ENCODE measurements at regions not wholly inside any gene's neighbourhood (a gene's known extent, or its start where the extent isn't known, plus 50 kb on each side); places are given as distances from the start of the nearest gene placed in this dataset.
"Not testable (repeated sequence)": the region's sequence is repeated elsewhere in the genome, so short reads cannot be mapped to it uniquely, and the experiment has no call there.

DNA sequence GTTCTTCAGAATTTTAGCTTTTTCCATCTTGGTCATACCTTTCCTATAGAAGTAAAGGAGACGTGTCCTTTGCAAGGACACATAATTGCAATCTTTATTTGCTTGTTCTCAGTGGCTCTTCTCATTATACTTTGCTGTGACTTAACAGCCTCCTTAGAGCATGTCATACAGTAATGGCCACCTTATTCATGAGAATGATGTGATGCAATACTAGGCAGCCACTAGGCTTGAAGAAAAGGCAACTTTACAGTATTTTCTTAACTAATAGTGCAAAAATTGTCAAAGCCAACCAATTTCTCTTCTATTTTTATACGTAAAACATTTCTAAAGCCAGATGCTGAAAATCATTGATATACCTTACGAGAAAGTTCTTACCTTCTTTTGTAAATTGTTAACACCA lies 1296.8 kb upstream of the EYS start:
- no peak overlapping the region for H3K4me3 ChIP-seq (ENCODE audit: low read depth, low read length)
- TF ChIP-seq, protein P1, sequence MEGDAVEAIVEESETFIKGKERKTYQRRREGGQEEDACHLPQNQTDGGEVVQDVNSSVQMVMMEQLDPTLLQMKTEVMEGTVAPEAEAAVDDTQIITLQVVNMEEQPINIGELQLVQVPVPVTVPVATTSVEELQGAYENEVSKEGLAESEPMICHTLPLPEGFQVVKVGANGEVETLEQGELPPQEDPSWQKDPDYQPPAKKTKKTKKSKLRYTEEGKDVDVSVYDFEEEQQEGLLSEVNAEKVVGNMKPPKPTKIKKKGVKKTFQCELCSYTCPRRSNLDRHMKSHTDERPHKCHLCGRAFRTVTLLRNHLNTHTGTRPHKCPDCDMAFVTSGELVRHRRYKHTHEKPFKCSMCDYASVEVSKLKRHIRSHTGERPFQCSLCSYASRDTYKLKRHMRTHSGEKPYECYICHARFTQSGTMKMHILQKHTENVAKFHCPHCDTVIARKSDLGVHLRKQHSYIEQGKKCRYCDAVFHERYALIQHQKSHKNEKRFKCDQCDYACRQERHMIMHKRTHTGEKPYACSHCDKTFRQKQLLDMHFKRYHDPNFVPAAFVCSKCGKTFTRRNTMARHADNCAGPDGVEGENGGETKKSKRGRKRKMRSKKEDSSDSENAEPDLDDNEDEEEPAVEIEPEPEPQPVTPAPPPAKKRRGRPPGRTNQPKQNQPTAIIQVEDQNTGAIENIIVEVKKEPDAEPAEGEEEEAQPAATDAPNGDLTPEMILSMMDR (IDR thresholded peaks at IDR 0.05; ENCODE audit: insufficient read depth, low read depth, low read length): no peak
- no peaks in the 10 kb centered on the region for H3K27me3 ChIP-seq (ENCODE audit: control insufficient read depth, insufficient read depth, low read length)
- CTCF ChIA-PET: no interaction called here
- H3K36me3 ChIP-seq (ENCODE audit: control insufficient read depth, insufficient read depth, low read length): no peaks in the 10 kb centered on the region
- POLR2A ChIA-PET: no interaction called here
- no peak for DNase-seq (ENCODE audit: low read depth)

GRCh38 chr6:67000121-67000520 lies 1293.1 kb upstream of the EYS start:
- no peaks in the 10 kb centered on the region for H3K27me3 ChIP-seq (ENCODE audit: control insufficient read depth, insufficient read depth, low read length)
- no peaks in the 10 kb centered on the region for H3K36me3 ChIP-seq (ENCODE audit: control insufficient read depth, insufficient read depth, low read length)
- CTCF ChIA-PET: no interaction called here
- H3K4me3 ChIP-seq (ENCODE audit: low read depth, low read length): no peak overlapping the region
- no peak for DNase-seq (ENCODE audit: low read depth)
- POLR2A ChIA-PET: no interaction called here
- TF ChIP-seq, protein P1 (IDR thresholded peaks at IDR 0.05; ENCODE audit: insufficient read depth, low read depth, low read length): no peak

DNA sequence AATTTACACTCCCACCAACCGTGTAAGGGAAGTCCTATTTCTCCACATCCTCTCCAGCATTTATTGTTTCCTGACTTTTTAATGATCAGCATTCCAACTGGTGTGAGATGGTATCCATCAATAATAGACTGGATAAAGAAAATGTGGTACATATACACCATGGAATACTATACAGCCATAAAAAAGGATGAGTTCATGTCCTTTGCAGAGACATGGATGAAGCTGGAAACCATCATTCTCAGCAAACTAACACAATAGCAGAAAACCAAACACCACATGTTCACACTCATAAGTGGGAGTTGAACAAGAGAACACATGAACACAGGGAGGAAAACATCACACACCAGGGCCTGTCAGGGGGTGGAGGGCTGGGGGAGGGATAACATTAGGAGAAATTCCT lies 1290.6 kb upstream of the EYS start:
- H3K4me3 ChIP-seq (ENCODE audit: low read depth, low read length); DNase-seq (ENCODE audit: low read depth); POLR2A ChIA-PET; H3K36me3 ChIP-seq (ENCODE audit: control insufficient read depth, insufficient read depth, low read length); CTCF ChIA-PET; H3K27me3 ChIP-seq (ENCODE audit: control insufficient read depth, insufficient read depth, low read length): not testable (repeated sequence)

DNA sequence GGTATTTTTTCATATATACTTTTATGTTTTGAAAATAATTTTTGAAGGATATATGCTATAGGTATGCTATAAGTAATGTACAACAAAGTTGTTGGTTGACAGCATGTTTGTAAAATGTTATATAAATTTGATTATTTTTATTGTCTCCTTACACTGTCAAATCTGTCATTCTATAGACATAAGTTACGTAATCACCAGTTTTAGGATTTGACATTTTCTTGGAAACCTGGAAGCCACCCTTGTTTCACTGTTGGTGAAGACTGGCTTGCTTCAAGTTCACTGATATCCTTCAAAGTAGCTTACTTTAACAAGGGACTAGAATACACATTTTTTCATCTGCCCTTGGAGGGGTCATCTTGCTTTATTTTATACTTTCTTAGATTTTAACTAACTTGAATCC lies 1288.6 kb upstream of the EYS start:
- no peaks in the 10 kb centered on the region for H3K36me3 ChIP-seq (ENCODE audit: control insufficient read depth, insufficient read depth, low read length)
- no peak for DNase-seq (ENCODE audit: low read depth)
- POLR2A ChIA-PET: no interaction called here
- CTCF ChIA-PET: no interaction called here
- no peak overlapping the region for H3K4me3 ChIP-seq (ENCODE audit: low read depth, low read length)
- TF ChIP-seq, protein P1 (IDR thresholded peaks at IDR 0.05; ENCODE audit: insufficient read depth, low read depth, low read length): no peak
- H3K27me3 ChIP-seq (ENCODE audit: control insufficient read depth, insufficient read depth, low read length): no peaks in the 10 kb centered on the region

DNA sequence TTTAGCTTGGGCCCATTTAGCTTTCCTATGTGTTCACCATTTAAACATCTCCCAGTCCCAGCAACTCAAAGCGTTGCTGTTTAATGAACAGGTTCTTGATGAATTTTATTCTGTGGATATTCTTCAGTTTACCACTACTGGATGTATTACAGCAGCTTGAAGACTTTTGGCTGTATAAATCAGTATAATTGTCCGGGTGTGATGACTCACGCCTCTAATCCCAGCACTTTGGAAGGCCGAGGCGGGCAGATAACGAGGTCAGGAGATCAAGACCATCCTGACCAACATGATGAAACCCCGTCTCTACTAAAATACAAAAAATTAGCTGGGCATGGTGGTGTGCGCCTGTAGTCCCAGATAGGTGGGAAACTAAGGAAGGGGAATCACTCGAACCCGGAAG lies 1286.7 kb upstream of the EYS start:
- POLR2A ChIA-PET; H3K27me3 ChIP-seq (ENCODE audit: control insufficient read depth, insufficient read depth, low read length); H3K36me3 ChIP-seq (ENCODE audit: control insufficient read depth, insufficient read depth, low read length); H3K4me3 ChIP-seq (ENCODE audit: low read depth, low read length); DNase-seq (ENCODE audit: low read depth); CTCF ChIA-PET: not testable (repeated sequence)

- H3K27me3 ChIP-seq (ENCODE audit: control insufficient read depth, insufficient read depth, low read length): no peaks in the 10 kb centered on the region
- H3K36me3 ChIP-seq (ENCODE audit: control insufficient read depth, insufficient read depth, low read length): no peaks in the 10 kb centered on the region
- TF ChIP-seq, protein P1 (IDR thresholded peaks at IDR 0.05; ENCODE audit: insufficient read depth, low read depth, low read length): no peak
- POLR2A ChIA-PET: no interaction called here
- H3K4me3 ChIP-seq (ENCODE audit: low read depth, low read length): no peak overlapping the region
- no peak for DNase-seq (ENCODE audit: low read depth)
- CTCF ChIA-PET: no interaction called here
Measured at GRCh38 chr6:66993272-66993671, 1286.2 kb upstream of the EYS start.
